ENCODE measurements at regions not wholly inside any gene's neighbourhood (a gene's known extent, or its start where the extent isn't known, plus 50 kb on each side); places are given as distances from the start of the nearest gene placed in this dataset.

- TF ChIP-seq CTCF (IDR thresholded peaks at IDR 0.05) (no peak), POLR2A (IDR thresholded peaks at IDR 0.05) (no peak), EP300 (IDR thresholded peaks at IDR 0.05) (no peak), POLR2AphosphoS5 (IDR thresholded peaks at IDR 0.05) (no peak)
These were observed 127.2 kb downstream of the ACKR3 start for GRCh38 chr2:236696834-236697233.
